GM19238 (cell line): ENCODE measurements at regions not wholly inside any gene's neighbourhood (a gene's known extent, or its start where the extent isn't known, plus 50 kb on each side); places are given as distances from the start of the nearest gene placed in this dataset.
"Not testable (repeated sequence)": the region's sequence is repeated elsewhere in the genome, so short reads cannot be mapped to it uniquely, and the experiment has no call there.

Source experiments
- DNase-seq: peaks from one replicate; pipeline ENCODE4 v3.0.0; 2011; ENCODE audit warnings: low spot score; ENCODE audit not compliant: insufficient read length

GRCh38 chr4:141340458-141340857, 119.8 kb downstream of the ZNF330 start:
- no peak for DNase-seq

- no peak for DNase-seq
These were observed 125.4 kb downstream of the ZNF330 start for GRCh38 chr4:141346144-141346543.

GRCh38 chr4:141347684-141348083, 127.0 kb downstream of the ZNF330 start:
- no peak for DNase-seq

- DNase-seq = no peak
These were observed 127.4 kb downstream of the ZNF330 start for GRCh38 chr4:141348125-141348524.

- no peak for DNase-seq
These were observed 127.9 kb downstream of the ZNF330 start for GRCh38 chr4:141348573-141348972.

DNA sequence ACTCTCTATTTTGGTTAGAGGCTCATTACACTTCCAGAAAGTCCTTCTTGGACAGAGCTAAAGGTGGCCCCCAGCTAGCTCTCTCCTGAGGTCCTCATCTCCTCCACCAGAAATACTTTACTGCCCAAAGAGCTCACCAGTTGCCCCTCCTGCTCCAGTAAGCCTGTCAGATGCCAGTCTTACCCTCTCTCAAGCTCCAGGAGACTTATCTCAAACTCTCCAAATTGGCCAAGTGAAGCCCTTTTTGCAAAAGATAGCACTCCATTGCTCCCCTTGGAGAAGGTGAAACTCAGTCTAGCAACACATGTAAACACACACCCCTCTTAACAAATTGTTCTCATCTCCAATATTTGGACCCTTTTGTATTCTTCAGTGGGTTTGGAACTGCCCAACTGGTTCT, 128.5 kb downstream of the ZNF330 start:
- no peak for DNase-seq

DNA sequence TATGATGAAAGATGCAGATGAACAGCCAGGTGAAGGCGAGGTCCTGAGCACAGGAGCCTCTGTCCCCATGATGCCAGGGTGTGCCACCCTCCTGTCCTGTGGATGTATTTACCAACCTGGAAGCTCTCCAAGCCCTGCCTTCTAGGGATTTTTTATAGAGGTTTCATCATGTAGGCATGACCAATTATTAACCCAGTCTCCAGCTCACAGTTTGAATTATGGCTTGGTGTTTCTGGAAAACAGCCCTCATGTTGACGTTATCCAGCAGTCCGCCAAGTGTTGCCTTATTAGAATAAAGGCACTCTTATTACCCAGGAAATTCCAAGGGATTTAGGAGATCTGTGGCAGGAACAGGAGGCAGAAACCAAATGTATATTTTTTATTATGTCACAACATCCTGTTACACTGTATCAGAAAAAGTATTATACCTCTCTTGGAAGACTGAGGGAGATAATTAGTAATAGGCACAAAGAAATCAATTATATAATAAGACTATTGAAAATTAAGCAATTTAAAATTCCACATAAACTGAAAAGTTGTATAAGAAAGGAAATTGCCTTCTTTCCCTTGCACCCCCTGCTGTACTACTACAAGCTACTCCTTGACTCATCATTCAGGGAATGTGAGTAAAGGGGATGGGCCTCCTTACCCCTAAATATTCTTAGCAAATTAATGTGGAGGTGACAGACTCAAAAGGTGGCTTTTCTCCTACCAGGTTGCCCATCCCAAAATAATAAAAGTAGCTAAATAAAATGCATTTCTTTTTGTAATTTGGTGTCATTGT, 129.6 kb downstream of the ZNF330 start:
- no peak for DNase-seq

DNA sequence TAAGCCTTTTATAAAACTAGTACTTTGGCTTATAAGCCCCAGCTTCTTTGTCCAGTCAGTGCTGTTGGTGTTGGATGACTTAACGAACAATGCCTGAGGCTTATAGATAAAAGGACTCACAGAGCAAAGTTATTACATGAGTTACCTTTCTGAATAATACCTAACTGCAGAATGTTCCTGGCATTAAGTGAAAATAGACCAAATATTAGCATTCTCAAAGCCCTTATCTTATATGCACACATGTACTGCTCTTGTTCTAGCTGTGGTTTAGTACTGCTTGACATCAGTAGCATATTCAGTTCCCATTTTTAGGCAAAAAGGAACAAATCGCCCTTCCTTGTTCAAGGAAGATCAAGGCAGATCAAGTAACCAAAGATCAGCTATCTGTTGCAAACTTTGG, 131.6 kb downstream of the ZNF330 start:
- no peak for DNase-seq

DNA sequence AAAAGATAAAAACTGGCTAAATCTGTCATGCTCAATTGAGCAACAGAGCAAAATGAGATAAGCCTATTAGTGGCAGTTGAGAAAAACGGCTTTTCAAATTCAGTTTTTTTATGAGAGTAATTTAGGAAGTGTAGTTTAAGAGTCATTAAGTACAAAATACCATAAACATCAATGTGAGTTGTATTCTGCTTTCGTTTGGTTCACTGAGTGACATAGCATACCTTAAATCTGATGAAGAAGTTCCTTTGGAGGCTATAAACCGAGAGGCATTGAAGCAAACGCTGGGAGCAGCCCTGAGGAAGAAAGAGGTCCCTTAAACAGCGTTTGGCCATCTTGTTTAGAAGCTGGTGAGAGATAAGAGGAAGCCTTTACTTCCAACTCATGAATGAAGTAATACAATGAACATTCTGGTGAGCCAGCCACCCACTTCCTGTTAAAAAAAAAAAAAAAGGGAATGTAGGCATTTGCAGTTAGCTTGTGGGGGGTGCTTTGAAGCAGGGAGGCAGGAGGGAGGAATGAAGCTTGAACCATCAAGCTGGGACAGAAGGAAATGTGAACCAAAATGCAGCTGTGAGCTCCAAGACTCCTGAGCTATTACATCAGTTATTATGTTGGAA, 132.3 kb downstream of the ZNF330 start:
- DNase-seq = no peak

GRCh38 chr4:141356321-141356962, 135.7 kb downstream of the ZNF330 start:
- DNase-seq = no peak

- no peak for DNase-seq
These were observed 136.3 kb downstream of the ZNF330 start for GRCh38 chr4:141356963-141357335.

DNA sequence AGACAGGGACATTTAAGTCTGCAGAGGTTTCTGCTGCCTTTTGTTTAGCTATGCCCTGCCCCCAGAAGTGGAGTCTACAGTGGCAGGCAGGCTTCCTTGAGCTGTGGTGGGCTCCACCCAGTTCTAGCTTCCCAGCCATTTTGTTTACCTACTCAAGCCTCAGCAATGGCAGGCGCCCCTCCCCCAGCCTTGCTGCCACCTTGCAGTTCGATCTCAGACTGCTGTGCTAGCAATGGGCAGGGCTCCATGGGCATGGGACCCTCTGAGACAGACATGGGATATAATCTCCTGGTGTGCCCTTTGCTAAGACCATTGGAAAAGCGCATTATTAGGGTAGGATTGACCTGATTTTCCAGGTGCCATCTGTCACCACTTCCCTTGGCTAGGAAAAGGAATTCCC, 147.5 kb downstream of the ZNF330 start:
- not testable (repeated sequence) for DNase-seq

DNA sequence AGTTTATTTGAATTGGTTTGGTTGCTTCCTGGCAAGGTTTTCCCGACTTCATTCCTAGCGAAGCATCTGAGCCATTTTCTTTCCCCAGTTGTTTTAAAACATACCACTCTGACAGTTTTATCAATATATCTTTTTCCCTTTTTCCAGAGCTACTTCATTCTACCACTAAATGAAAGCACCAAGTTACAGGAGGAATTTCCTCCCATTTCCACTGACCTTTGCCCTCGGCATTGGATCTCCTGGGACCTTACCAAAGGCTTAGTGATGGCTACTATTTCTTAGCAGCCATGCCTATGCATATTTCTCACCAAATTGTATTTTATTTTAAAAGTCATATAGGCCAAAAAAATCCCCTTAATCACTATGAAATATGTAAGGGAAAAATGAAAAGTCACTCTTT, 150.5 kb downstream of the ZNF330 start:
- DNase-seq = no peak

- DNase-seq = no peak
These were observed 155.2 kb downstream of the ZNF330 start for GRCh38 chr4:141375855-141376254.

GRCh38 chr4:141376769-141377168, 156.1 kb downstream of the ZNF330 start:
- no peak for DNase-seq

- DNase-seq = no peak
These were observed 166.6 kb downstream of the ZNF330 start for GRCh38 chr4:141387299-141387698.

DNA sequence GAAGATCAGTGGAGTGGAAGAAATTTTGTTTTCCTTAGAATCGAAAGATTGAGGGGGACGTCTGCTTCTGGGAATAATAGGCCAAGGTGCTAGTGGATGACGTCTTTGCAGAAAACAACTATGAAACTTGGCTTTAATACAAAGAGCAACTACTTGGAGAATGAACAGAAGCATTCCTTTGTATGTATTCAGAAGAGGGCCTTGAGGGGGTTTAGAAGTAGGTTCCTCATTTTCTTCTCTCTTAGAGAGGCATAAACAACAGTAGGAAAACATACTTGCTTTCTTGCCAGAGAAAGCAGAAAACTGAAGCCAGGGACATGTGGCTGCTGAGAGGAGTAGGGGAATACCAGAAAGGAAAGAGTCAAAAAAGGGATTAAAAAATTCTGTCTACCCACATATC, 167.8 kb downstream of the ZNF330 start:
- DNase-seq = no peak

DNA sequence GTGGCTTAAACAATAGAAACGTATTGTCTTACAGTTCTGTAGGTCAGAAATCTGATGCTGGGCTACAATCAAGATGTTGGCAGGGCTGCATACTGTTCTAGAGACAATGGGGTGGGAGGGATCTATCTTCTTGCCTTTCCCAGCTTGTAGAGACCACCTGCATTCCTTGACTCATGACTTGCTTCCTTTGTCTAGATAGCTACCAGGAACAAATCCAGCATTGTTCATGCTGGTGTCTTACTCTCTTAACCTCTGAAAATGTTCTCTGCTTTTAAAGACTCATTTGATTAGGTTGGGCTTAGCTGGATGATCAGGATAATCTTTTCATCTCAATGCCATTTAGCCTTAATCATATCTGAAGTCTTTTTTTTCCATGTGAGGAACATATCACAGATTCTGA, 169.0 kb downstream of the ZNF330 start:
- DNase-seq = no peak

GRCh38 chr4:141390571-141390970, 169.9 kb downstream of the ZNF330 start:
- no peak for DNase-seq

DNA sequence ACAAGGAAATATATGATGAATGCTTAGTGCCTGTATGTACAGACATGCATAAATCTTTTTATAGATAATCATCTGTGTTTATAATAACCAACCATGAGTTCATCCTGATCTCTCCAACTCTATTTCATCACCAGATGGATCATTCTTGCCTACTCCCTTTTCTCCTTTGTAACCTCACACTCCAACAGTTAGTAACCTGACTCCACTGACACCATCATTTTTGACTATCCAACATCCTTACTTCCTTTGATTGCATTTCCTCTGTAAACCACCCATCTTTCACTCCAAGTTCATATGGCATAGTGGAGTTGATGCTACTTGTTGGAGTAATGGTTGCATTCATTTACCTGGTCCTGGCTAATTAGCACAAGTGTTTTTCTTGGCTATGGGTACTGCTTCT, 170.6 kb downstream of the ZNF330 start:
- no peak for DNase-seq

DNA sequence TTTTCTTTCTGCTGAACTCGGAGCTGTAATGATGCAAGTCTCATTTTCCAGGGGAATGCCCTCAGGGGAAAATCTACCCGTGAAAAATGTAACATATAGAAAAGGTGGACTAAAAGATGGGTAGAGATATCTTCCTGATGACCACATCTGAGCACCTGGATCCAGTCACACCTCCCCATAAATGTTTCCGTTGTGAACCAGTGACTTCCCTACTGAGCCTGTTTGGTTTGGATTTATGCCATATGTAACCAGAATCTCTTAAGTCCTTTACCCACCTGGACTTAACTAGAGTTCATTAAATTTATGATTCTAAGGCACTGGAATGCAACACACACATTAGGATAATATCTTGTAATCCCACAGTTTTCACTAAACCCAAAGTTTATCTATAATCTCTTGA, 171.1 kb downstream of the ZNF330 start:
- DNase-seq = no peak

DNA sequence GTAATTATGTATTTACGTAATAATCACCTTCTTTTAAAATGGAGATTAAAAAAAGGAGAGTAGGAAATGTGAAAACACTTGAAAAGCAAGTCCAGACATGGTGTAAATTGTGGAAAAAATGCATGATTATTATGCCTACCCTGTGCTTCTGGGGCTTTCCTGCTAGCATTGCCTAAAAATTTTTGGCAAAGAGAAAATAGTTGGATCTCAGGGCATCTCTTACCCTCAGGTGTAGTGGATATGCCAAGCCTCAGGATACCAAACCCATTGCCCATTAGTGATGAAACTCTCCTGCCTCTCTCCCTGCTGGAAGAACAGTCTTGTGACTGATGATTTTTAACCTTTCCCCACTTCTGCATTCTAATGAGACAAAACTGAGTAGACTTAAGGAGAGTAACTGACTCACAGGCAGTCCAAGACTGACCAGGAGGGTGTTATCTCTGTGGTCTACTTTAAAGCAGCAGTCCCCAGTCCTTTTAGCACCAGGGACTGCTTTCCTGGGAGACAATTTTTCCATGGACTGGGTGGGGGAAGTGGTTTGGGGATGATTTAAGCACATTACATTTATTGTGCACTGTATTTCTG, 174.6 kb downstream of the ZNF330 start:
- DNase-seq = no peak
